ENCODE measurements at regions not wholly inside any gene's neighbourhood (a gene's known extent, or its start where the extent isn't known, plus 50 kb on each side); places are given as distances from the start of the nearest gene placed in this dataset.
"Not testable (repeated sequence)": the region's sequence is repeated elsewhere in the genome, so short reads cannot be mapped to it uniquely, and the experiment has no call there.

GRCh38 chr14:22177870-22178269, 411.2 kb downstream of the DAD1 start (continued):
- TF ChIP-seq ZBTB33 (IDR thresholded peaks at IDR 0.05) (no peak), ATF3 (IDR thresholded peaks at IDR 0.05) (no peak), NR2F2 (IDR thresholded peaks at IDR 0.05) (no peak), RAD21 (IDR thresholded peaks at IDR 0.05) (no peak), RXRA (IDR thresholded peaks at IDR 0.05) (no peak), YY1 (IDR thresholded peaks at IDR 0.05) (no peak), GABPA (IDR thresholded peaks at IDR 0.05 in 1 of 2, conservative IDR thresholded peaks at IDR 0.05 in 1 of 2) (no peak)

GRCh38 chr14:22176957-22177356, 412.1 kb downstream of the DAD1 start:
- Histone ChIP-seq H3K27me3 (ENCODE audit: control insufficient read depth in 4 of 4, insufficient read depth in 4 of 4, low read length in 3 of 4) (no peaks in the 10 kb centered on the region), H3K9ac (ENCODE audit: low read depth in 1 of 2, low read length in 2 of 2) (no peak overlapping the region), H3K9me3 (ENCODE audit: control insufficient read depth in 4 of 4, low read length in 3 of 4) (no peaks in the 10 kb centered on the region), H3K4me1 (ENCODE audit: control insufficient read depth in 4 of 4, insufficient read depth in 4 of 4, low read length in 3 of 4) (peaks cover 0 to 19% (median 12%) of the 10 kb centered on the region in 4 donors), H3K27ac (ENCODE audit: low read depth in 1 of 2, low read length in 2 of 2) (no peak overlapping the region), H3K36me3 (ENCODE audit: control insufficient read depth in 4 of 4, insufficient read depth in 3 of 4, low read depth in 1 of 4, low read length in 3 of 4) (no peaks in the 10 kb centered on the region), H3K4me3 (ENCODE audit: low read depth in 1 of 3, low read length in 3 of 3) (no peak overlapping the region)
- 71% methylated on average over 1 of the region's 1 CpG for WGBS
- TF ChIP-seq REST (IDR thresholded peaks at IDR 0.05) (no peak), TAF1 (conservative IDR thresholded peaks at IDR 0.05) (no peak)
- no peak for DNase-seq (ENCODE audit: low spot score)

GRCh38 chr14:22175278-22175558, 413.8 kb downstream of the DAD1 start:
- not testable (repeated sequence) for H3K9me3 ChIP-seq (ENCODE audit: control insufficient read depth in 4 of 4, low read length in 3 of 4); DNase-seq (ENCODE audit: low spot score); H3K27me3 ChIP-seq (ENCODE audit: control insufficient read depth in 4 of 4, insufficient read depth in 4 of 4, low read length in 3 of 4); H3K27ac ChIP-seq (ENCODE audit: low read depth in 1 of 2, low read length in 2 of 2); H3K4me3 ChIP-seq (ENCODE audit: low read depth in 1 of 3, low read length in 3 of 3); H3K9ac ChIP-seq (ENCODE audit: low read depth in 1 of 2, low read length in 2 of 2); H3K36me3 ChIP-seq (ENCODE audit: control insufficient read depth in 4 of 4, insufficient read depth in 3 of 4, low read depth in 1 of 4, low read length in 3 of 4)
- 45% methylated on average over 1 of the region's 1 CpG for WGBS
- H3K4me1 ChIP-seq (ENCODE audit: control insufficient read depth in 4 of 4, insufficient read depth in 4 of 4, low read length in 3 of 4): peaks cover 0 to 19% (median 14%) of the 10 kb centered on the region in 4 donors

All from liver (tissue), 7 donors.